ENCODE measurements at regions not wholly inside any gene's neighbourhood (a gene's known extent, or its start where the extent isn't known, plus 50 kb on each side); places are given as distances from the start of the nearest gene placed in this dataset.

- TF ChIP-seq CTCF (IDR thresholded peaks at IDR 0.05), result no peak
- TF ChIP-seq POLR2A (IDR thresholded peaks at IDR 0.05), result no peak
Observed at GRCh38 chr12:107509421-107509820, 176.2 kb upstream of the PWP1 start.
